Parathyroid adenoma (tissue), 2 donors: ENCODE measurements at regions not wholly inside any gene's neighbourhood (a gene's known extent, or its start where the extent isn't known, plus 50 kb on each side); places are given as distances from the start of the nearest gene placed in this dataset.

Experiments
- H2AFZ ChIP-seq: fragments of 300-600 bp; sonication (generic); one replicate; pipeline ENCODE4 v1.7.0; 2017; ENCODE audit warnings: antibody characterized with exemption, mild to moderate bottlenecking
- H3K27ac ChIP-seq: fragments of 300-600 bp; sonication (generic); one replicate; pipeline ENCODE4 v1.7.0; 2017
- H3K27me3 ChIP-seq: fragments of 300-600 bp; sonication (generic); one replicate; pipeline ENCODE4 v1.7.0; 2017; ENCODE audit warnings: low read length; ENCODE audit not compliant: control insufficient read depth, insufficient read depth
- H3K36me3 ChIP-seq: fragments of 300-600 bp; sonication (generic); one replicate; pipeline ENCODE4 v1.7.0; 2017; ENCODE audit warnings: low read length; ENCODE audit not compliant: control insufficient read depth, insufficient read depth
- H3K4me1 ChIP-seq: fragments of 300-600 bp; sonication (generic); one replicate; pipeline ENCODE4 v1.7.0; 2017; ENCODE audit warnings: control low read depth
- H3K4me2 ChIP-seq: fragments of 300-600 bp; sonication (generic); one replicate; pipeline ENCODE4 v1.7.0; 2017; ENCODE audit warnings: low read length
- H3K4me3 ChIP-seq: fragments of 300-600 bp; sonication (generic); one replicate; pipeline ENCODE4 v1.7.0; 2017; ENCODE audit warnings: low read depth, low read length
- H3K79me2 ChIP-seq: fragments of 300-600 bp; sonication (generic); one replicate; pipeline ENCODE4 v1.7.0; 2017; ENCODE audit warnings: control low read depth
- H3K9ac ChIP-seq: fragments of 300-600 bp; sonication (generic); one replicate; pipeline ENCODE4 v1.7.0; 2017; ENCODE audit warnings: mild to moderate bottlenecking
- H3K9me3 ChIP-seq: fragments of 300-600 bp; sonication (generic); one replicate; pipeline ENCODE4 v1.7.0; 2017; ENCODE audit warnings: low read length; ENCODE audit not compliant: control insufficient read depth
- CTCF ChIP-seq: fragments of 300-600 bp; sonication (generic); IDR thresholded peaks from one replicate; pipeline ENCODE4 v1.7.0; 2017; ENCODE audit warnings: antibody characterized with exemption, mild to moderate bottlenecking
- donor health status: primary hyperparathyroidism.

DNA sequence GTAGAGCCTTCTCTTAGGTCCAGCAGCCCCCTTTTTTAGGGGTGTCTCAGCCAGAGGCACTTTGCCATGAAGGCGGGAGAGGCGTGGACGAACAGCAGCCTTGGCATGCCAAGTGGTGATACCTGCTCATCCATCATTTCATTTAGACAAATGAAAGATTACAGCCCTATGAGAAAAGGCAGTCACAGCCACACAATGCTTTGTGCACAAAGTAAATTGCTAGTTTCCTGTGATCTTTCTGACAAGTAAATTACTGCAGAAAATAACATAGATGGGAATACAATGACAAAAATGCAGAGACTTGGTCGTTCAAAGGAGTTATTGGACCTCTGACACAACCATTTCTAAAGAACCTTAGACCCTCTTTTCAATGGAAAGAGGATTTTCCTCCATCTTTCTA lies 94.9 kb downstream of the RND3 start:
- no peak overlapping the region for H3K27ac ChIP-seq
- H3K4me1 ChIP-seq = no peaks in the 10 kb centered on the region
- no peak for TF ChIP-seq CTCF
- no peak overlapping the region for H2AFZ ChIP-seq
- H3K36me3 ChIP-seq = no peaks in the 10 kb centered on the region
- no peak overlapping the region for H3K4me2 ChIP-seq
- H3K9ac ChIP-seq = no peak overlapping the region
- H3K79me2 ChIP-seq = no peaks in the 10 kb centered on the region
- no peaks in the 10 kb centered on the region for H3K27me3 ChIP-seq
- H3K9me3 ChIP-seq = no peaks in the 10 kb centered on the region
- no peak overlapping the region for H3K4me3 ChIP-seq

DNA sequence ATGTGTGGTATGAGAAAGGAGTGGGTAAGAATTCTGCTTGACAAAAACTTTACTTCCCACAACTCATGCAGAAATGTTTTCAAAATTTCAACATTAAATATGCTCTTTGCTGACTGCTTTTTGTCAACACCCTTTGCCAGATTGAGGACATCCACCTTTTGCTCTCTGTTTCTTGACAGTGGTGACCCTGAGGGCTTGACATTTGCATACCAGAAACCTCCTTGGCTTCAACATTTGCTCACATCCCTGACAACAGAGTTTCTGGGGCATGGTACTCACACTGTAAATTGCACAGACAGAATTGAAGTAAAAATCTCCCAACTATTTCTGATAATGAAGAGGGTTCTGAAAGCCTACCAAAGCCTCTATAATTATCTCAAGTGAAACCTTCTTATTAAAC lies 95.7 kb downstream of the RND3 start:
- Histone ChIP-seq H3K9me3 (no peaks in the 10 kb centered on the region), H2AFZ (no peak overlapping the region), H3K4me1 (no peaks in the 10 kb centered on the region), H3K36me3 (no peaks in the 10 kb centered on the region), H3K4me3 (no peak overlapping the region), H3K27me3 (no peaks in the 10 kb centered on the region), H3K4me2 (no peak overlapping the region), H3K27ac (no peak overlapping the region), H3K79me2 (no peaks in the 10 kb centered on the region), H3K9ac (no peak overlapping the region)
- no peak for TF ChIP-seq CTCF

- no peak overlapping the region for H3K9ac ChIP-seq
- H3K4me1 ChIP-seq = no peaks in the 10 kb centered on the region
- H3K9me3 ChIP-seq = no peaks in the 10 kb centered on the region
- H3K4me3 ChIP-seq = no peak overlapping the region
- no peak overlapping the region for H3K4me2 ChIP-seq
- H3K27me3 ChIP-seq = no peaks in the 10 kb centered on the region
- H3K27ac ChIP-seq = no peak overlapping the region
- no peak overlapping the region for H2AFZ ChIP-seq
- H3K36me3 ChIP-seq = no peaks in the 10 kb centered on the region
- no peaks in the 10 kb centered on the region for H3K79me2 ChIP-seq
- TF ChIP-seq CTCF = no peak
Observed at GRCh38 chr2:150389447-150389846, 98.0 kb downstream of the RND3 start.

DNA sequence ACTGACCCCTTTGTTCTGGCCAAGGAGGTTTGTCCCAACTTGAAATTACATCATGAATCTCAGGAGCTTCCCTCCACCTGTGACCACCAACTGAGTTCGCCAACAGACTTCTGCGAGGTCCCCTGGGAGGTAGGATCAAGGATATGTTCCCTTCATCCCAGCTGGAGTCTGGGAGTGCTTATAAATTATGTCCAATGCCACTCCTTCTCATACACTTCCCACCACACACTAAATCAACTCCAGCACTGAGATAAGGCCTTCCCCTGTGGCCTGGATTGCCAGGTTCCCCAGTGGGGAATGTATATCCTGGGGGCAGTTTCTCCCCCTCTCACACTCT lies 99.2 kb downstream of the RND3 start:
- Histone ChIP-seq H3K4me2 (no peak overlapping the region), H2AFZ (no peak overlapping the region), H3K79me2 (no peaks in the 10 kb centered on the region), H3K27me3 (no peaks in the 10 kb centered on the region), H3K9ac (no peak overlapping the region), H3K9me3 (no peaks in the 10 kb centered on the region), H3K4me3 (no peak overlapping the region), H3K27ac (no peak overlapping the region), H3K36me3 (no peaks in the 10 kb centered on the region), H3K4me1 (no peaks in the 10 kb centered on the region)
- no peak for TF ChIP-seq CTCF

DNA sequence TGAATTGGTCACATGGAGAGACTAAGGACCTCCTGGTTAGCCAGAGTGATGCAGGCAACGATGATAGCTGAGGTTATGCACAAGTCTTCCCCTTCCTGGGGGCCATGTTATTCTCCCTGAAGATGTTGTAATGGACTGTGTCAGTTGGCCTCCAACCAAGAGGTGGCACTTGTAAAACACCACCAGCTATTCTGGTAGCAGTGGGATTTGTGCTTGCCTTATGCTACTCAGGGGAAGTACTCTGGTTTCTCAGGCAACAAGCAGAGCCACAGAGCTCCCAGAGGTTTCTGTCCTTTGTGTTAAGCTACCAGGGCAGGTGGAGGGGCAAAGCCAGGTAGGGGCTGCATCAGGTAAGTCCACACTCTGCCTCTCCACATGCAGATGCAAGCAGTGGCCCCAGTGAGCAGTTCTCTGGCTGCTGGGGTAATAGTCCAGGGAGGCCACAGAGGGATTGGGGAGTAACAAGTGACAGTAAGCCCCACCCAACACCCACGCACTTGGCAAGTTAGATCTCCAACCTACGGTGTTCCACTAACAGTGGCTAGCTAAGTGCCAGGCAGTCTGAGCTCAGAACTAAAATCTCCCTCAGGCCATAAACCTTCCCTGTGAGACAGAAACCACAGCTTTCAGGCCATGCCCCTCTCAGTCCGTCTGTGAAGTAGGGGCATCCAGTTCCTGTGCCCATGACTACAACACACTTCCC lies 99.7 kb downstream of the RND3 start:
- H3K9me3 ChIP-seq = no peaks in the 10 kb centered on the region
- no peaks in the 10 kb centered on the region for H3K27me3 ChIP-seq
- H3K79me2 ChIP-seq = no peaks in the 10 kb centered on the region
- H3K4me3 ChIP-seq = no peak overlapping the region
- no peak overlapping the region for H3K27ac ChIP-seq
- H3K4me2 ChIP-seq = no peak overlapping the region
- no peaks in the 10 kb centered on the region for H3K4me1 ChIP-seq
- TF ChIP-seq CTCF = no peak
- no peak overlapping the region for H2AFZ ChIP-seq
- H3K9ac ChIP-seq = no peak overlapping the region
- no peaks in the 10 kb centered on the region for H3K36me3 ChIP-seq
